Cardiac muscle cell (in vitro differentiated cells and primary cell): ENCODE measurements at regions not wholly inside any gene's neighbourhood (a gene's known extent, or its start where the extent isn't known, plus 50 kb on each side); places are given as distances from the start of the nearest gene placed in this dataset.

Experiments used
- DNase-seq, 2 donors: peaks; one replicate each; pipeline versions ENCODE4 v3.0.0 to v3.0.0-alpha.2; 2010 to 2017; ENCODE audit warnings: low read depth in 1 of 2, low spot score in 1 of 2
- H3K27ac ChIP-seq: fragments of 200-600 bp; sonication (generic); 2 replicates; pipeline ENCODE4 v1.5.1; 2016
- H3K27me3 ChIP-seq: fragments of 200-600 bp; sonication (generic); 2 replicates; pipeline ENCODE4 v1.6.0; 2016; ENCODE audit warnings: control low read depth
- H3K36me3 ChIP-seq: fragments of 200-600 bp; sonication (generic); 2 replicates; pipeline ENCODE4 v1.5.1; 2016; ENCODE audit warnings: control low read depth
- H3K4me1 ChIP-seq: fragments of 200-600 bp; sonication (generic); 2 replicates; pipeline ENCODE4 v1.8.1; 2017; ENCODE audit warnings: low read depth, mild to moderate bottlenecking, mixed run types
- H3K4me3 ChIP-seq: fragments of 200-600 bp; sonication (generic); 2 replicates; pipeline ENCODE4 v1.5.1; 2016; ENCODE audit warnings: mild to moderate bottlenecking
- H3K9me3 ChIP-seq: fragments of 200-600 bp; sonication (generic); 2 replicates; pipeline ENCODE4 v1.5.1; 2017; ENCODE audit warnings: low read depth, mild to moderate bottlenecking, control low read depth
- CTCF ChIP-seq: IDR thresholded peaks from 2 replicates; pipeline ENCODE4 v1.5.1; 2012; ENCODE audit warnings: low read depth, mild to moderate bottlenecking, low read length

DNA sequence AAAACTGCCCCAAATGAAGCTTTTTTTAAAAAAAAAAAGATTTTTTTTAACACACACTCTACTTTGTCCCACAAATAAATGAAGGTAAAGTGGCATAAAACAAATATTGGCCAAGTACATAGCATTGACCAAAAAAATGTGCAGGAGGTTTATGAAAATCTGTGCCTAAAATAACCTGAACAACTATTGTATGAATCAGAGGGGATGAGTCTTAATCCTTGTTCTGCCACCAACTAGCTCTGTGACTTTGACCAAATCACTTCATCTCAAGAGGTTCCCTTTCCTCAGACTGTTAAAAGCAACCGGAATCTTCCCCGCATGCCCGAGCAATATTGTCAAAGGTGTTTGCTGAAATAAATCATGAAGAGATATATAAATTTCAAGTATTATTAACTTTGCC is 150.4 kb upstream of the NEBL start:
- Histone ChIP-seq H3K9me3 (no peaks in the 10 kb centered on the region), H3K36me3 (no peaks in the 10 kb centered on the region), H3K27me3 (no peaks in the 10 kb centered on the region), H3K4me3 (no peak overlapping the region), H3K27ac (no peak overlapping the region), H3K4me1 (peaks cover 9% of the 10 kb centered on the region)
- TF ChIP-seq CTCF = no peak
- DNase-seq = no peak

DNA sequence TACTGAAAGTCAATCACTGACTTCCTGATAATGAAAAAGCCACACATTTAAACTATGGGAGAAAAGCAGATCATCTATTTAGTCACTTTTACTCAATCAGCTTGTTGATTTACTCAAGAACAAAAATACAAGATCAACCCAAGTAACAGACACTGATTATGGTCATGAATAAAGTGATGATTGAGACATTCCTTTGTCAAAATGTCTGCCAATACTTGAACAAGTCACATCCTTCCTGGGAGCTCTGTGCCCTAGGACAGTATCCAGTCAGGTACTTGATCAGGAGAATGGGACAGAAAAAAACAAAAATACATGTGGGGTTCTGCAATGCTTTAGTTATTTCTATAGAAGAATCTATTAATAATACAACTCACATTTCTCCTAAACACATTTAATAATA is 150.0 kb upstream of the NEBL start:
- no peak for TF ChIP-seq CTCF
- Histone ChIP-seq H3K4me3 (no peak overlapping the region), H3K4me1 (peaks cover 9% of the 10 kb centered on the region), H3K27me3 (no peaks in the 10 kb centered on the region), H3K9me3 (no peaks in the 10 kb centered on the region), H3K36me3 (no peaks in the 10 kb centered on the region), H3K27ac (no peak overlapping the region)
- no peak for DNase-seq

DNA sequence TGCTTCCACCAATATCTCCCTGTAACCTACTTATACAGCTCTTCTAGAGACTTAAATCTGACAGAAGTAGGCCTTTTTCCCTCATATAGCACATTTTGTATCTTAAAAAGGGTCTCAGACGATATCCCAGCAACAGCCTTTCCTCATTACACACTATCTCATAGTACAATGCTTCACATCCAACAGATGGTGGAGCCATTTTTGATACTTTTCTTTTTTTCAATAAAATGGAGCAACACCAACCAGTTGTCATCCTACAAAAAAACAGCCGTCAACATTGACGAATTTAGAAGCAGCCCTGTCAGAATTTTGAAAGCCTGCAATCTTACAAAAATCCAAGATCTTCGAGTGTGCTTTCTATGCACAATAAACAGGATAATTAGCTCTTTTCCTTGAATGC is 145.9 kb upstream of the NEBL start:
- no peak for DNase-seq
- H3K27me3 ChIP-seq = no peaks in the 10 kb centered on the region
- H3K9me3 ChIP-seq = no peaks in the 10 kb centered on the region
- H3K36me3 ChIP-seq = no peaks in the 10 kb centered on the region
- peaks cover 9% of the 10 kb centered on the region for H3K4me1 ChIP-seq
- no peak for TF ChIP-seq CTCF
- H3K4me3 ChIP-seq = no peak overlapping the region
- no peak overlapping the region for H3K27ac ChIP-seq

DNA sequence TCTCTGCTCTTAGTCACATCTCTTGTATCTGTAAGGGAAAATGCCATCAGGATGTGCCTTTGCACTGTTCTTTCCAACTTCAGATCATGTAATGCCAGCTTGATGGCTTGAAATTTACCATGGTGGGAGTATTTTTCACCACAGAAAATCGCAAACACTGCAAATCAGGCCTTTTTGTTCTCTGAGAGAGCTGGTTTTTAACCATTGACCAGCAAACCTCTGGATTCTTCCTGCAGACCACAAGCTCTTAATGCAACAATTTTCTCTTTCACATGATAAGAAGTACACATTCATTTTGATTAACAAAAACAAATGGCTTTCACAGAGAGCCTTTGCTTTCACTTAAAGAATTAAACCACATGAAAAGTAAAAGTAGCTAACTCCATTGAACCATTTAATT is 145.4 kb upstream of the NEBL start:
- Histone ChIP-seq H3K36me3 (no peaks in the 10 kb centered on the region), H3K9me3 (no peaks in the 10 kb centered on the region), H3K27ac (no peak overlapping the region), H3K4me1 (peaks cover 9% of the 10 kb centered on the region), H3K4me3 (no peak overlapping the region), H3K27me3 (no peaks in the 10 kb centered on the region)
- peak in 1 of 2 donors; percentile 46 for DNase-seq
- no peak for TF ChIP-seq CTCF

- Histone ChIP-seq H3K4me3 (no peak overlapping the region), H3K27me3 (no peaks in the 10 kb centered on the region), H3K4me1 (peaks cover 9% of the 10 kb centered on the region), H3K36me3 (no peaks in the 10 kb centered on the region), H3K9me3 (no peaks in the 10 kb centered on the region), H3K27ac (no peak overlapping the region)
- no peak for DNase-seq
- no peak for TF ChIP-seq CTCF
These were observed 144.8 kb upstream of the NEBL start for GRCh38 chr10:21041763-21042458.

DNA sequence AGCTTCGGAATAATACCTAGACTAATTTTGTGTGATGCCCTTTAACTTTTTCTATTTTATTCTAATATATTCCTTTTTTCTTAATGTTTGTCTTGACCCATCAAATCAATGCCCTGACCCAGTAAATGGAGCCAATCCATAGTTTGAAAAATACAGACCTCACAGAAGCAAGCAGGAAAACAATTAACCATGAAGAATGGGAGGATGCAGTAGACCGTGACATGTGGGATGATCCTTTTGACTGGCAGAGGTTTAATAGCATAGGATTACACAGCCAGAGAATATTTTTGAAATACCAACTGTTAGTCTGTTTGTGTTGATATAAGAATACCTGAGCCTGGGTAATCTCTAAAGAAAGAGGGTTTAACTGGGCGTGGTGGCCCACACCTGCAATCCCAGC is 142.6 kb upstream of the NEBL start:
- TF ChIP-seq CTCF = no peak
- Histone ChIP-seq H3K27ac (no peak overlapping the region), H3K4me3 (no peak overlapping the region), H3K9me3 (no peaks in the 10 kb centered on the region), H3K27me3 (no peaks in the 10 kb centered on the region), H3K36me3 (no peaks in the 10 kb centered on the region), H3K4me1 (peaks cover 9% of the 10 kb centered on the region)
- DNase-seq = no peak
